SK-N-DZ (cell line): ENCODE measurements at regions not wholly inside any gene's neighbourhood (a gene's known extent, or its start where the extent isn't known, plus 50 kb on each side); places are given as distances from the start of the nearest gene placed in this dataset.
"Not testable (repeated sequence)": the region's sequence is repeated elsewhere in the genome, so short reads cannot be mapped to it uniquely, and the experiment has no call there.

ENCODE experiments used
- DNase-seq: peaks from one replicate; pipeline ENCODE4 v3.0.0-alpha.2; 2015; ENCODE audit warnings: low spot score

GRCh38 chr9:90127923-90128322 lies 514.7 kb downstream of the DIRAS2 start:
- no peak for DNase-seq

GRCh38 chr9:90128587-90129190 lies 513.9 kb downstream of the DIRAS2 start:
- no peak for DNase-seq

GRCh38 chr9:90129446-90129845 lies 513.2 kb downstream of the DIRAS2 start:
- DNase-seq: no peak

GRCh38 chr9:90131568-90131967 lies 511.1 kb downstream of the DIRAS2 start:
- no peak for DNase-seq

- no peak for DNase-seq
Measured at GRCh38 chr9:90132866-90133265, 509.8 kb downstream of the DIRAS2 start.

GRCh38 chr9:90137801-90138200 lies 504.8 kb downstream of the DIRAS2 start:
- no peak for DNase-seq

GRCh38 chr9:90140131-90140818 lies 502.3 kb downstream of the DIRAS2 start:
- no peak for DNase-seq

- peak; percentile 9 for DNase-seq
Measured at GRCh38 chr9:90141723-90142122, 500.9 kb downstream of the DIRAS2 start.

- peak; percentile 35 for DNase-seq
Measured at GRCh38 chr9:90142580-90142979, 500.0 kb downstream of the DIRAS2 start.

GRCh38 chr9:90147426-90147825 lies 495.2 kb downstream of the DIRAS2 start:
- no peak for DNase-seq

GRCh38 chr9:90156318-90156717 lies 486.3 kb downstream of the DIRAS2 start:
- DNase-seq: no peak

- DNase-seq: no peak
Measured at GRCh38 chr9:90162326-90162725, 480.3 kb downstream of the DIRAS2 start.

GRCh38 chr9:90162819-90163218 lies 479.8 kb downstream of the DIRAS2 start:
- DNase-seq: no peak

- DNase-seq: no peak
Measured at GRCh38 chr9:90165281-90165680, 477.3 kb downstream of the DIRAS2 start.

- not testable (repeated sequence) for DNase-seq
Measured at GRCh38 chr9:90166374-90166773, 476.2 kb downstream of the DIRAS2 start.

GRCh38 chr9:90167914-90168313 lies 474.7 kb downstream of the DIRAS2 start:
- DNase-seq: no peak

GRCh38 chr9:90169490-90169889 lies 473.1 kb downstream of the DIRAS2 start:
- no peak for DNase-seq

GRCh38 chr9:90173935-90174334 lies 468.7 kb downstream of the DIRAS2 start:
- DNase-seq: not testable (repeated sequence)

GRCh38 chr9:90174346-90174745 lies 468.3 kb downstream of the DIRAS2 start:
- not testable (repeated sequence) for DNase-seq

GRCh38 chr9:90175257-90175656 lies 467.4 kb downstream of the DIRAS2 start:
- no peak for DNase-seq

GRCh38 chr9:90175865-90176264 lies 466.8 kb downstream of the DIRAS2 start:
- DNase-seq: no peak

- no peak for DNase-seq
Measured at GRCh38 chr9:90176901-90177300, 465.7 kb downstream of the DIRAS2 start.

GRCh38 chr9:90180381-90180780 lies 462.2 kb downstream of the DIRAS2 start:
- DNase-seq: no peak
